ENCODE measurements at regions not wholly inside any gene's neighbourhood (a gene's known extent, or its start where the extent isn't known, plus 50 kb on each side); places are given as distances from the start of the nearest gene placed in this dataset.

- Histone ChIP-seq H3K9me3 (replicated peaks; ENCODE audit: control insufficient read depth, insufficient read depth, low read length) (peaks cover 2% of the 10 kb centered on the region), H4K20me1 (replicated peaks; ENCODE audit: control insufficient read depth, extremely low read depth, insufficient read depth, low read length) (no peaks in the 10 kb centered on the region), H3K4me3 (replicated peaks in 1 of 3; ENCODE audit: insufficient read depth in 1 of 3, low read depth in 1 of 3, low read length in 3 of 3) (no peak overlapping the region), H2AFZ (ENCODE audit: low read depth, low read length) (no peak overlapping the region), H3K27me3 (ENCODE audit: control insufficient read depth in 2 of 2, insufficient read depth in 2 of 2, low read length in 2 of 2) (no peaks in the 10 kb centered on the region), H3K4me2 (ENCODE audit: insufficient read depth, low read length) (no peak overlapping the region), H3K79me2 (ENCODE audit: control insufficient read depth, insufficient read depth, low read length) (no peaks in the 10 kb centered on the region), H3K4me1 (ENCODE audit: control insufficient read depth, extremely low read depth, insufficient read depth, low read length) (no peaks in the 10 kb centered on the region), H3K9me1 (replicated peaks; ENCODE audit: control insufficient read depth, extremely low read depth, insufficient read depth, low read length) (no peaks in the 10 kb centered on the region), H3K27ac (ENCODE audit: insufficient read depth, low read depth, low read length) (no peak overlapping the region), H3K36me3 (ENCODE audit: control insufficient read depth in 2 of 2, extremely low read depth in 1 of 2, insufficient read depth in 2 of 2, low read length in 2 of 2) (no peaks in the 10 kb centered on the region), H3K9ac (replicated peaks; ENCODE audit: extremely low read depth, insufficient read depth, low read length) (no peak overlapping the region)
- POLR2A ChIA-PET: no interaction called here
- dilution Hi-C loops (cut with MboI; ENCODE audit: extremely low pct_ligation_motif_present, low sequenced_read_pairs) (no loop called here), intact Hi-C loops (cut with micrococcal nuclease) (no loop called here)
- BruUV-seq (replicated peaks): no TSS peak
- DNase-seq (ENCODE audit: low read depth, low spot score) (no peak), FAIRE-seq (no peak)
- no peak for TF ChIP-seq POLR2AphosphoS5 (IDR thresholded peaks at IDR 0.05; ENCODE audit: insufficient read depth, low read depth, low read length)
- TF ChIP-seq, protein P1, sequence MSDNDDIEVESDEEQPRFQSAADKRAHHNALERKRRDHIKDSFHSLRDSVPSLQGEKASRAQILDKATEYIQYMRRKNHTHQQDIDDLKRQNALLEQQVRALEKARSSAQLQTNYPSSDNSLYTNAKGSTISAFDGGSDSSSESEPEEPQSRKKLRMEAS (IDR thresholded peaks at IDR 0.05; ENCODE audit: insufficient read depth, insufficient read length): no peak
- no peak for TF ChIP-seq CTCF (IDR thresholded peaks at IDR 0.05; ENCODE audit: extremely low read depth in 1 of 2, insufficient read depth in 1 of 2, low read depth in 1 of 2, low read length in 2 of 2)
- TF ChIP-seq FOS (IDR thresholded peaks at IDR 0.05; ENCODE audit: borderline replicate concordance, insufficient read depth, low read length): no peak
- CTCF ChIA-PET: no interaction called here
Observed at GRCh38 chr5:5622806-5623205, 200.3 kb downstream of the ICE1 start.

DNA sequence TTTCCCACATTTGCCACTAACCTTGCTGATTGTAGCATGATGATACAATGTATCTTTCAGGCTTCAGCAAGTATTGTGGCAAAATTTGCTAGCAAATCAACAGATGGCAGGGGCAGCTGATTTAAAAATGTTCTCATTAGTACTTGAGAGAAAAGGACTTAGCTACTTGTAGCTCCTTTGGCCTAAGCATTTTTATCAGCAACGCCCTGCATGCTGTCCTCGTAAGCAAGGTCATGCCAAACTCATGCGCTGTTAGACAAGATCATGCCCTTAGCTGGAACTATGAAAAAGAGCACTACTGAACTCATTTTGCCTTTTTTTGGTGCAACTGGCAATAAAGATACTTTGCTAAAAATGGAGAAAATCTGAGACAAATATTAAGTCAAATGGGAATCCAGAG is 197.1 kb downstream of the ICE1 start:
- dilution Hi-C loops (cut with MboI; ENCODE audit: extremely low pct_ligation_motif_present, low sequenced_read_pairs): no loop called here
- no peaks in the 10 kb centered on the region for H4K20me1 ChIP-seq (replicated peaks; ENCODE audit: control insufficient read depth, extremely low read depth, insufficient read depth, low read length)
- H3K27me3 ChIP-seq (ENCODE audit: control insufficient read depth in 2 of 2, insufficient read depth in 2 of 2, low read length in 2 of 2): no peaks in the 10 kb centered on the region
- H3K4me3 ChIP-seq (replicated peaks in 1 of 3; ENCODE audit: insufficient read depth in 1 of 3, low read depth in 1 of 3, low read length in 3 of 3): no peak overlapping the region
- no peaks in the 10 kb centered on the region for H3K36me3 ChIP-seq (ENCODE audit: control insufficient read depth in 2 of 2, extremely low read depth in 1 of 2, insufficient read depth in 2 of 2, low read length in 2 of 2)
- H2AFZ ChIP-seq (ENCODE audit: low read depth, low read length): no peak overlapping the region
- H3K9ac ChIP-seq (replicated peaks; ENCODE audit: extremely low read depth, insufficient read depth, low read length): no peak overlapping the region
- H3K27ac ChIP-seq (ENCODE audit: insufficient read depth, low read depth, low read length): no peak overlapping the region
- DNase-seq (ENCODE audit: low read depth, low spot score) (no peak), FAIRE-seq (no peak)
- H3K9me3 ChIP-seq (replicated peaks; ENCODE audit: control insufficient read depth, insufficient read depth, low read length): no peaks in the 10 kb centered on the region
- H3K9me1 ChIP-seq (replicated peaks; ENCODE audit: control insufficient read depth, extremely low read depth, insufficient read depth, low read length): no peaks in the 10 kb centered on the region
- no peaks in the 10 kb centered on the region for H3K4me1 ChIP-seq (ENCODE audit: control insufficient read depth, extremely low read depth, insufficient read depth, low read length)
- CTCF ChIA-PET: no interaction called here
- intact Hi-C loops (cut with micrococcal nuclease): no loop called here
- H3K4me2 ChIP-seq (ENCODE audit: insufficient read depth, low read length): no peak overlapping the region
- no peak for TF ChIP-seq CTCF (IDR thresholded peaks at IDR 0.05; ENCODE audit: extremely low read depth in 1 of 2, insufficient read depth in 1 of 2, low read depth in 1 of 2, low read length in 2 of 2)
- no peak for TF ChIP-seq MYC (IDR thresholded peaks at IDR 0.05; ENCODE audit: low read depth, low read length)
- no peaks in the 10 kb centered on the region for H3K79me2 ChIP-seq (ENCODE audit: control insufficient read depth, insufficient read depth, low read length)
- BruUV-seq (replicated peaks): no TSS peak
- POLR2A ChIA-PET: no interaction called here
